ENCODE measurements at regions not wholly inside any gene's neighbourhood (a gene's known extent, or its start where the extent isn't known, plus 50 kb on each side); places are given as distances from the start of the nearest gene placed in this dataset.

DNA sequence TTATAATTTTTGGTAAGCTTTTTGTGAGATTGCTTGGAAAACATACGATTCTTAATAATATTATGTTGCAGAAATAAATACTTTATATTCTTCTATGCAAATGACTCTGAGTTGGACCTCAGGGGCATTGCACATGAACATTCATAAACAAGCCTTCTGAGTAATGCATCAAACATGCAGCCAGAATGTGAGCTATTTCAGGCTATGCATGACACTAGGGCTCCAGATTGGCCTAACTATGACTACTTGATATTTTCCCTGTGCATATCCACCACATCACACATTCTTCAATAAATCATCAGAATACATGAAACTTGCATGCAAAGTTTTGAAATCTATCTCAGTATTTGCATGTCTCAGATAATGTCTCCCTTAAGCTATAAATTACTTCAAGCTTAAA is 560.1 kb downstream of the CDY2B start:
- TF ChIP-seq SUZ12 (IDR thresholded peaks at IDR 0.05; ENCODE audit: extremely low read depth, insufficient read depth, insufficient read length) (no peak), YY1 (IDR thresholded peaks at IDR 0.05; ENCODE audit: insufficient read depth, insufficient read length) (no peak)

Data from NT2/D1 (cell line).